Tibial artery (tissue), 4 donors: ENCODE measurements at regions not wholly inside any gene's neighbourhood (a gene's known extent, or its start where the extent isn't known, plus 50 kb on each side); places are given as distances from the start of the nearest gene placed in this dataset.
"Not testable (repeated sequence)": the region's sequence is repeated elsewhere in the genome, so short reads cannot be mapped to it uniquely, and the experiment has no call there.

Source experiments
- DNase-seq, 2 donors: peaks; one replicate each; pipeline ENCODE4 v3.0.0-alpha.2; 2019
- H3K27ac ChIP-seq, 2 donors: fragments of 200-600 bp; sonication (generic) in 1 of 2; 1 replicate in 1 of 2; 2 replicates in 1 of 2; pipeline ENCODE4 v1.5.1; 2018 to 2019; ENCODE audit warnings: mild to moderate bottlenecking in 1 of 2
- H3K27me3 ChIP-seq, 2 donors: fragments of 200-600 bp; sonication (generic) in 1 of 2; one replicate each; pipeline versions ENCODE4 v1.5.1 to v1.6.0; 2016 to 2019
- H3K36me3 ChIP-seq, 3 donors: fragments of 200-600 bp; sonication (generic) in 2 of 3; one replicate each; pipeline ENCODE4 v1.5.1; 2016 to 2019; ENCODE audit warnings: mild to moderate bottlenecking in 2 of 3
- H3K4me1 ChIP-seq, 4 donors: fragments of 200-600 bp; sonication (generic) in 2 of 4; 1 replicate in 3 of 4; 2 replicates in 1 of 4; pipeline ENCODE4 v1.5.1; 2016 to 2019
- H3K4me3 ChIP-seq, 2 donors: fragments of 200-600 bp; sonication (generic) in 1 of 2; 1 replicate in 1 of 2; 2 replicates in 1 of 2; pipeline ENCODE4 v1.5.1; 2018 to 2019; ENCODE audit warnings: mild to moderate bottlenecking in 2 of 2
- H3K9me3 ChIP-seq, 3 donors: fragments of 200-600 bp; sonication (generic) in 1 of 3; one replicate each; pipeline ENCODE4 v1.5.1; 2016 to 2019
- intact Hi-C: fragments of 100-400 bp; cut with DNase I; formaldehyde crosslinking; loops from one replicate; pipeline ENCODE4 v1.15.0; 2023; ENCODE audit warnings: low total_unique reads
- TF ChIP-seq, protein P1 (sequence below), 2 experiments: fragments of 200-600 bp in 1 of 2; fragments of 450-650 bp in 1 of 2; IDR thresholded peaks; one replicate each; pipeline ENCODE4 v1.5.1; 2017 to 2019; ENCODE audit warnings: antibody characterized with exemption in 2 of 2, mild to moderate bottlenecking in 1 of 2, moderate library complexity in 1 of 2

DNA sequence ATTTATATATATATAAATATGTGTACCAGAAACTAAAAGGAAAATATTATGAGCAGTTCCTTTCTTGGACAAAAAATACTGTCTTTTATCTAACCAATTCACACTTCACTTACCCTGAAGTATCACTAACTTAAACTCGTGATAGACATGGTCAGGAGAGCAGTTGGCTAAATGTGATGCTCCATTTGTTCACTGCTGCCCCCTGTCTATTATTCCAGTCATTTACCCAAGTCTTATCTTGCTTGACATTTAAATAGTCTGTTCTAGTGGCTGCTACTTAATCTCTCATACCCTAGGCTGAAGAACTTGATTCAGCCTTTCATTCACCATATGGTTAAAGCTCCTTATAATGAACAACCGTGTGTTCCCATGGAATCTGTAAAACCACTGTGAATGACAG is 789.6 kb upstream of the EYS start:
- H3K4me3 ChIP-seq = no peak overlapping the region
- H3K4me1 ChIP-seq = no peaks in the 10 kb centered on the region
- no peaks in the 10 kb centered on the region for H3K27me3 ChIP-seq
- intact Hi-C loops = no loop called here
- TF ChIP-seq, protein P1, sequence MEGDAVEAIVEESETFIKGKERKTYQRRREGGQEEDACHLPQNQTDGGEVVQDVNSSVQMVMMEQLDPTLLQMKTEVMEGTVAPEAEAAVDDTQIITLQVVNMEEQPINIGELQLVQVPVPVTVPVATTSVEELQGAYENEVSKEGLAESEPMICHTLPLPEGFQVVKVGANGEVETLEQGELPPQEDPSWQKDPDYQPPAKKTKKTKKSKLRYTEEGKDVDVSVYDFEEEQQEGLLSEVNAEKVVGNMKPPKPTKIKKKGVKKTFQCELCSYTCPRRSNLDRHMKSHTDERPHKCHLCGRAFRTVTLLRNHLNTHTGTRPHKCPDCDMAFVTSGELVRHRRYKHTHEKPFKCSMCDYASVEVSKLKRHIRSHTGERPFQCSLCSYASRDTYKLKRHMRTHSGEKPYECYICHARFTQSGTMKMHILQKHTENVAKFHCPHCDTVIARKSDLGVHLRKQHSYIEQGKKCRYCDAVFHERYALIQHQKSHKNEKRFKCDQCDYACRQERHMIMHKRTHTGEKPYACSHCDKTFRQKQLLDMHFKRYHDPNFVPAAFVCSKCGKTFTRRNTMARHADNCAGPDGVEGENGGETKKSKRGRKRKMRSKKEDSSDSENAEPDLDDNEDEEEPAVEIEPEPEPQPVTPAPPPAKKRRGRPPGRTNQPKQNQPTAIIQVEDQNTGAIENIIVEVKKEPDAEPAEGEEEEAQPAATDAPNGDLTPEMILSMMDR (IDR thresholded peaks at IDR 0.05) = peak; percentile 18 to 25
- H3K9me3 ChIP-seq = no peaks in the 10 kb centered on the region
- H3K27ac ChIP-seq = no peak overlapping the region
- DNase-seq = no peak
- H3K36me3 ChIP-seq = no peaks in the 10 kb centered on the region

DNA sequence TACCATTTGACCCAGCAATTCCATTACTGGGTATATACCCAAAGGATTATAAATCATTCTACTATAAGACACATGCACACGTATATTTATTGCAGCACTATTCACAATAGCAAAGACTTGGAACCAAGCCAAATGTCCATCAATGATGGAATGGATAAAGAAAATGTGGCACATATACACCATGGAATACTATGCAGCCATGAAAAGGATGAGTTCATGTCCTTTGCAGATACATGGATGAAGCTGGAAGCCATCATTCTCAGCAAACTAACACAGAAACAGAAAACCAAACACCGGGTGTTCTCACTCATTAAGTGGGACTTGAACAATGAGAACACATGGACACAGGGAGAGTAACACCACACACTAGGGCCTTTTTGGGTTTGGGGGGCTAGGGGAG is 787.6 kb upstream of the EYS start:
- H3K36me3 ChIP-seq, H3K27ac ChIP-seq, H3K4me1 ChIP-seq, H3K27me3 ChIP-seq, H3K9me3 ChIP-seq, H3K4me3 ChIP-seq, DNase-seq, intact Hi-C loops: not testable (repeated sequence)

DNA sequence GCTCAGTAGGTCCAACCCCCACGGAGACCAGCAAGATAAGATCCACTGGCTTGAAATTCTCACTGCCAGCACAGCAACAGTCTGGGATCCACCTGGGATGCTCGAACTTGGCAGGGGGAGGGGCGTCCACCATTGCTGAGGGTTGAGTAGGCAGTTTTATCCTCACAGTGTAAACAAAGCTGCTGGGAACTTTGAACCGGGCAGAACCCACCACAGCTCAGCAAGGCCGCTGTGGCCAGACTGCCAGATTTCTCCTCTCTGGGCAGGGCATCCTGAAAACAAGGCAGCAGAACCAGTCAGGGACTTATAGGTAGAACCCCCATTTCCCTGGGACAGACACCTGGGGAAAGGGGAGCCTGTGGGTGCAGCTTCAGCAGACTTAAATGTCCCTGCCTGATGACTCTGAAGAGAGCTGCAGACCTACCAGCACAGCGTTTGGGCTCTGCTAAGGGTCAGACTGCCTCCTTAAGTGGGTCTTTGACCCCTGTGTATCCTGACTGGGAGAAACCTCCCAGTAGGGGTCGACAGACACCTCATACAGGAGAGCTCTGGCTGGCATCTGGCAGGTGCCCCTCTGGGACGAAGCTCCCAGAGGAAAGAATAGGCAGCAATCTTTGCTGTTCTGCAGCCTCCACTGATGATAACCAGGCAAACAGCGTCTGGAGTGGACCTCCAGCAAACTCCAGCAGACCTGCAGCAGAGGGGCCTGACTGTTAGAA is 782.4 kb upstream of the EYS start:
- no peak for DNase-seq
- H3K9me3 ChIP-seq = no peaks in the 10 kb centered on the region
- H3K27ac ChIP-seq = no peak overlapping the region
- H3K4me3 ChIP-seq = no peak overlapping the region
- H3K4me1 ChIP-seq = no peaks in the 10 kb centered on the region
- no peaks in the 10 kb centered on the region for H3K27me3 ChIP-seq
- TF ChIP-seq, protein P1 (IDR thresholded peaks at IDR 0.05) = no peak
- no peaks in the 10 kb centered on the region for H3K36me3 ChIP-seq
- intact Hi-C loops = no loop called here

DNA sequence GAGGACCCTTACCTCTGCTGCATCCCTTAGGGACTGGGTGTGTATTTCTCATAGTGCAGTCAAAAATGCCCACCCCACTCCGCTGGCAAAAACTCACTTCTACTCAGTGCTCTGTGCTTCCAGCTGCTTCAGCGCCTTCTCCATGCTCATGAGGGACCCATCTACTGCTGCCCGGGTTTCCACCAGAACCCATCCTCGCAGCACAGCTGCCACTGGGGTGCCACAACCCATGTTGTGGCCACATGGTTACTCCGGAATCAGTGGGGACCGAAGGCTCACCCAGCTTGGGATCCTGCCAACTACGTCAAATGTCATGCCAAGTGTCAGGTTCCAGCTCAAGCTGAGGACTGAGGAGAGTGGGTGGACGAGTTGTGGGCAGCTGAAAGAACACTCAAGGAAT is 774.2 kb upstream of the EYS start:
- intact Hi-C loops = no loop called here
- DNase-seq = no peak
- H3K9me3 ChIP-seq = no peaks in the 10 kb centered on the region
- no peak overlapping the region for H3K4me3 ChIP-seq
- TF ChIP-seq, protein P1 (IDR thresholded peaks at IDR 0.05) = no peak
- H3K4me1 ChIP-seq = no peaks in the 10 kb centered on the region
- H3K27me3 ChIP-seq = no peaks in the 10 kb centered on the region
- no peaks in the 10 kb centered on the region for H3K36me3 ChIP-seq
- H3K27ac ChIP-seq = no peak overlapping the region

DNA sequence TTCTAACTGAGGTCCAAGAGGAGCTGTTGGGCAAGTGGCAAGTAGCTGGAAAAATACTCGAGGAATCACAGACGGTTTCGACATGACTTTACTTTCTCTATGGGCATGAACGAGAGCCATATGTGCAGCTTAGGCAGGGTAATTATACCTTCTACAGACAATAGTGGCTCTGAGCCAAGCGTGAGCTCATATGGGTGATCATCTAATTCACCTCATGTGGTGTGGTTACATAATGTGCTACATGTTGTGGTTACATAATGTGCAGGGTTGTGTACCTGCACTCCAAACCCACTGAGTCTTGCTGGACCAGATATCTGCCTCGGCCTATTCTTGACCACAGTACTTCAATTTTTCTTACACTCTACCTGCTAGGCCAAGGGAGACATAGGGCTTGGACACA is 771.7 kb upstream of the EYS start:
- no peaks in the 10 kb centered on the region for H3K4me1 ChIP-seq
- no peaks in the 10 kb centered on the region for H3K9me3 ChIP-seq
- TF ChIP-seq, protein P1 (IDR thresholded peaks at IDR 0.05) = no peak
- H3K4me3 ChIP-seq = no peak overlapping the region
- H3K27me3 ChIP-seq = no peaks in the 10 kb centered on the region
- H3K27ac ChIP-seq = no peak overlapping the region
- intact Hi-C loops = no loop called here
- DNase-seq = no peak
- H3K36me3 ChIP-seq = no peaks in the 10 kb centered on the region

DNA sequence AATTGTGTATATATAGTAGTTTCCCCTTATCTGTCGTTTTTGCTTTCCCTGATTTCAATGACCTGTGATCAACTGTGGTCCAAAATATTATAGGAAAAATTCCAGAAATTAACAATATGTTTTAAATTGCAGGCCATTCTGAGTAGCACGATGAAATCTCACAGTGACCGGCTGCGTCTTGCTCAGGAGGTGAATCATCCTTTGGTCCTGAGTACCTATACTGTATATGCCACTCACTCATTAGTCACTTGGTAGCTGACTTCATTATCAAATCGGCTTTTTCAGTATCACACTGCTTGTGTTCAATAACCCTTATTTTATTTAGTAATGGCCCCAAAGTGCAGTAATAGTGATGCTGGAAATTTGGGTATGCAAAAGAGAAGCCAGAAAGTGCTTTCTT is 728.3 kb upstream of the EYS start:
- H3K27me3 ChIP-seq = no peaks in the 10 kb centered on the region
- H3K36me3 ChIP-seq = no peaks in the 10 kb centered on the region
- intact Hi-C loops = no loop called here
- no peak for DNase-seq
- no peaks in the 10 kb centered on the region for H3K4me1 ChIP-seq
- TF ChIP-seq, protein P1 (IDR thresholded peaks at IDR 0.05) = no peak
- no peaks in the 10 kb centered on the region for H3K9me3 ChIP-seq
- H3K4me3 ChIP-seq = no peak overlapping the region
- H3K27ac ChIP-seq = no peak overlapping the region
